CD4-positive, alpha-beta T cell treated with Interferon alpha-2 for 1 hour (primary cell): ENCODE measurements at regions not wholly inside any gene's neighbourhood (a gene's known extent, or its start where the extent isn't known, plus 50 kb on each side); places are given as distances from the start of the nearest gene placed in this dataset.

ENCODE experiments used
- DNase-seq, 2 donors: peaks; one replicate each; pipeline ENCODE4 v3.0.0-alpha.2; 2020 to 2022

- DNase-seq: no peak
Measured at GRCh38 chr15:97525809-97526208, 434.7 kb upstream of the ARRDC4 start.

GRCh38 chr15:97528238-97528637 lies 432.3 kb upstream of the ARRDC4 start:
- DNase-seq: no peak

- no peak for DNase-seq
Measured at GRCh38 chr15:97545799-97546198, 414.7 kb upstream of the ARRDC4 start.

GRCh38 chr15:97547381-97547780 lies 413.1 kb upstream of the ARRDC4 start:
- no peak for DNase-seq

DNA sequence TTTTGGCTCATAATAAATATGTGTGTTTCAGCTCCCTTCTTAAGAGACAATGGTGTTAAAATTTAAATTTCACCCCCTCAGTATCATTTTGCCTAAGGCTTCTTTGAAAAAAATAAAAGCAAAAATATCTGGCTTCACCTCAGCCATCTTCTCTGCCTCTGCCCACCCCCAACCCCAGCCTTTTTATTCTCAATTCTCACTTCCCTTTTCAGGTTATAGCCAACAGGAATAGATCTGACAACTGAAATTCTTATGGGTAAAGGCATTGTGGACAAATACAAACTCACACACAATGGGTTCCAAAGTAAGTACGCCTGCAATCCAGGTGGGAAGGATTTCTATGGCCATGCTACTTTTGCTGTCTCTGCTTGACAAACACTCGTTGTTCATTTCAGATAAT lies 399.0 kb upstream of the ARRDC4 start:
- DNase-seq: no peak

- no peak for DNase-seq
Measured at GRCh38 chr15:97563516-97563915, 397.0 kb upstream of the ARRDC4 start.

DNA sequence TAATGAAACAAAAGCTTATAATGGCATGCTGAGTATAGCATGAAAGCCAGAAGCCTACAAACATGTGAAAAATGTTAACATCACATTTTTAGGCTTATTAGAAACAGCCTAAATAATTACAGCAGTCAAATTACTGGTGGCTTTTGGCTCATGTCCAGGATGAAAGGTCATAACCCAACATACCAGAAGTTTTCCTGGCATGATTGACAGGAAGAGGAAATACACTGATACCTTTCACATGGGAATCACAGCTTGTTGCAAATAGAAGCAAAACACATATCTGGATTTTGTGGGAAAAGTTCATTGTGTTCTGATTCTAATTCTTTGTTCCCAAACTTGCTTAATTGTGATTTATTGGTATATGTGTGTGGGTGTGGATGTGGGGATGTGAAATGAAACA lies 393.5 kb upstream of the ARRDC4 start:
- no peak for DNase-seq

DNA sequence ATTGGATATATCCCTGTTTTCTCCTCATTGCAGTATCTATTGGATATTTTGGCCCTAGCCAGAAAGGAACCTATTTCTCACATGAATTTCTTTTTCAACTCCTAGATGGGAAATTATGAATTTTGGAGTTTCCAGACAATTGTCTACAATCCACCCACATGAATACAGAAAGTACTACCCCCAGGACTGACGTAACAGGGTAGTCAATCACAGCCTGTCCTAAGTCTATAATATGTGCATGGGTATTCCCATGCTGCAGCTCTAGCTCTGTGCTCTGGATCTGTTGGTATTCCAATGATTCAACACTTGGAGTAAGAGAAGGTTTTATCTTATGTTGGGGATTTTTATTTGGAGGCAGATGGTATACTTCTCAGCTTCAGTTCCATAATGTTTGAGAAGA lies 393.1 kb upstream of the ARRDC4 start:
- DNase-seq: no peak

GRCh38 chr15:97576929-97577645 lies 383.4 kb upstream of the ARRDC4 start:
- DNase-seq: no peak

- DNase-seq: no peak
Measured at GRCh38 chr15:97585408-97585807, 375.1 kb upstream of the ARRDC4 start.

- no peak for DNase-seq
Measured at GRCh38 chr15:97592778-97593177, 367.7 kb upstream of the ARRDC4 start.

GRCh38 chr15:97597801-97598200 lies 362.7 kb upstream of the ARRDC4 start:
- no peak for DNase-seq

DNA sequence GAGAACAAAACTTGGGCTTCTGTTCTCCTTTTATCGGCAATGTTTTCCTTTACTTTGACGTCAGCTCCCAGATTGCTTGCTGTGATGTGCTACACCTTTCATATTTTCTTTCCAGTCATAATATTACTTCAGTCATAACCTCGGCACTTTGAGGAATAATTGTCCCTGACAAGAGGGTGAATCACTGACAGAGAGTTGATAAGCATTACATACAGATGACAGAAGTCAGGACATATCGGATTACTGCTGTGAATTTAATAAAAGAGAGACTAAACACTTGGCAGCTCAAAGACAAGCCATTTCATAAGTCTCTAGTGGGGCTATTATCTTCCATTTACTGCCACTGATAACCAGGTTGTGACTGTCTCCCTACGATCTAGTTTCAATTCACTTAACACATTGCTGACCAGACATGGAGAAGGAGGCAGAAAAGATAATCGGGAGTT lies 362.1 kb upstream of the ARRDC4 start:
- DNase-seq: no peak

- no peak for DNase-seq
Measured at GRCh38 chr15:97600190-97600589, 360.3 kb upstream of the ARRDC4 start.

DNA sequence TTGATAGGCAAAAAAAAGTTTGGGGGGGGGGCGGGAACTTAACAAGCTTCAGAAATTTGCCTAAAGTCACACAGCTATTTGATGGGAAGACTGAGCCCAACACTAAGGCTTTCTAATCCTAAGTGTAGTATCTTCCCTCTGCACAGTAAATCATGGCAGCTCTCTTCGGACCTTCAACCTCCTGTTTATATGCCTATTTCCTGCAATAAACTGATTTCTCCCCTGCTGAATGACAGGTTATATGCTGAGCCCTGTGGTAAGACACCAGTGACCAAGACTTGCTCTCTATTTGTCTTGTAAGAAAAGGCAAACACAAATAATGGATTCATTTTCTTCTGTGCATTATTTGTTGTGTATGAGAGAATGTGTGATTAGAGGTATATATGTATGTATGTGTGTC lies 355.8 kb upstream of the ARRDC4 start:
- no peak for DNase-seq

GRCh38 chr15:97615114-97615513 lies 345.4 kb upstream of the ARRDC4 start:
- no peak for DNase-seq

DNA sequence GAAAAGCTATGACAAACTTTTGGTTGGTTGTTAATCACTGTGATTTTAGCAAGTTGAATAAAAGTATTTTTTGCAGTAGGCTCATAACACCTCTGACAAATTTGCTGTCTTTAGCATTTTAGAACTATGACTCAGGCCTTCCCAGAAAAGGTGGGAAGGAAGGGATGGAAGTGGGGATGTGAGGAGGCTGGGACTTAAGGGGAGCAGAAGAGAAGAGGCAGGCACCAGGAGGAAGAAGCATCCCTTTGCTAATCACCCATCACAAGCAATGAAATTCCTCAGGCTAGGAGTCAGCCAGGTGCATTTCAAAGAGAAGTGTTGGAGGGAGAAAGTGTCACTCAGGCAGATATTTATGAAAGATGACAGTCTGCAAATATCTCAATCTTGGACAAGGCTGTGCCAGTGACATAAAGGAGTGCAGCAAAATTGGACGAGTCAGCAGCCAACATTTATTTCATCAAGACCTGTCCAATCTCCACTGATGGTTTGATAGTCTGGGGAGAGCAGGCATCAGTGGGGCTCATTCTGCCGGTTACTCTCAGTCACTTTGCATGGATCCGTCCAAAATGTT lies 337.3 kb upstream of the ARRDC4 start:
- no peak for DNase-seq

- DNase-seq: no peak
Measured at GRCh38 chr15:97627634-97628033, 332.9 kb upstream of the ARRDC4 start.

- DNase-seq: no peak
Measured at GRCh38 chr15:97645758-97646157, 314.7 kb upstream of the ARRDC4 start.

GRCh38 chr15:97648728-97649127 lies 311.8 kb upstream of the ARRDC4 start:
- no peak for DNase-seq

DNA sequence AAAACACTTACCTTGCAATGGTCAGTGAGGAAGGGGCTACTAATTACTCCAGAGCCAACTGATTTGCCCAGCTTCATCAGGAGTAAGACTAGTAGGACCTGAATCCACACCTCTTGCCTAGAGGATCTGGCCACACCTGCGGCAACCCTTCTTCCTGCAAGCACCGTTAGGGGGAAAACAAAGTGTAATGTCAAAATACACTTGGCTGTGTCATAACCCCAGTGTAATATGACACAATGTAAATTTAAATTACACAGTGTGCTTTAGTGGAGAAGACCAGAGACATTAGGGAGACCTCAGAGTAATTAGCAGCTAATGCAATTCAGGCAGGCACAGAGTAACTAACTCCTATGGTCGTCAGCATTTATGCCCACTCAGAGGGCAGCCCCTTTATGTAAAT lies 308.5 kb upstream of the ARRDC4 start:
- no peak for DNase-seq

DNA sequence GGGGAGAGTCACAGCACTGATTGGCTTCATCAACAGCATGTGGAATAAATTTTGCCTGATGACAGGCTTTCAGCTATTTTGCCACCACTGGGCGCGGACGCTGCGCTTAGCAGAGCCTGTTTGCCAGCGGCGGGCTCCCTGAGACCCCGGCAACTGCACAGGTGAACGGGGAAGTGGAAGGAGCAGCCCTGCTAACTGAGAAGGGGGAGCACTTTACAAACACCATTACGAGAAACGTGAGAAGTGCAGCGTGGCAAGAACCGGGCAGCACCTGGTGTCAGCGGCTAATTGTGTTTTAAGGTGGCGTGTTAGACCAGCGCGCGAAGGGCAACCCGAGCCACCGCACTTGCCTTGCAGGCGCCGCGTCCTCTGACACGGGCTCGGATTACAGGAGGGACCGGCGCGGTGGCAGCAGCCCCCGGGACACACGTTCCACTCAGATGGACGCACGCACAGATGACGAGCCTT lies 307.8 kb upstream of the ARRDC4 start:
- DNase-seq: no peak

DNA sequence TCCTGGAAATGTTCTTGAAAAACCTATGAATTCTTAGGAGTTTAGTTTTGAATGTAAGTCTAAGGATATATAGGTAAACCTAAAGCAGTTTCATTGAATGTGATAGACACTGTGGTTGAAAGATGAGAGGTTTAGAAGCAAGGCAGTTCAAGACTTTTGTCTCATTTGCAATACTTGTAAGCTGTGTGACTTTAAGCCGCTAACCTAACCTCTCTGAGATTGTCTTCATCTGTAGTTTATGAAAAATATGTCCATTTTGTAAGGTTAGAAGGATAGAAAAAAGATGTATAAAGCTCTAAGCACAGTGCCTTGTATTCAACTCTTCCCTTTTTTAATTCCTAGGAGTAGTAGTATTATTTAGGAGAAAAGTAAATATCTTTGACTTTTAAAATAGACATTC lies 306.6 kb upstream of the ARRDC4 start:
- no peak for DNase-seq

- DNase-seq: no peak
Measured at GRCh38 chr15:97654481-97655076, 305.9 kb upstream of the ARRDC4 start.
